Embryonic facial prominence (tissue), 1 donor: ENCODE measurements at regions not wholly inside any gene's neighbourhood (a gene's known extent, or its start where the extent isn't known, plus 50 kb on each side); places are given as distances from the start of the nearest gene placed in this dataset.

Source experiments
- DNase-seq: peaks from one replicate; pipeline ENCODE4 v3.0.0-alpha.2; 2016; ENCODE audit errors: extremely low spot score

DNA sequence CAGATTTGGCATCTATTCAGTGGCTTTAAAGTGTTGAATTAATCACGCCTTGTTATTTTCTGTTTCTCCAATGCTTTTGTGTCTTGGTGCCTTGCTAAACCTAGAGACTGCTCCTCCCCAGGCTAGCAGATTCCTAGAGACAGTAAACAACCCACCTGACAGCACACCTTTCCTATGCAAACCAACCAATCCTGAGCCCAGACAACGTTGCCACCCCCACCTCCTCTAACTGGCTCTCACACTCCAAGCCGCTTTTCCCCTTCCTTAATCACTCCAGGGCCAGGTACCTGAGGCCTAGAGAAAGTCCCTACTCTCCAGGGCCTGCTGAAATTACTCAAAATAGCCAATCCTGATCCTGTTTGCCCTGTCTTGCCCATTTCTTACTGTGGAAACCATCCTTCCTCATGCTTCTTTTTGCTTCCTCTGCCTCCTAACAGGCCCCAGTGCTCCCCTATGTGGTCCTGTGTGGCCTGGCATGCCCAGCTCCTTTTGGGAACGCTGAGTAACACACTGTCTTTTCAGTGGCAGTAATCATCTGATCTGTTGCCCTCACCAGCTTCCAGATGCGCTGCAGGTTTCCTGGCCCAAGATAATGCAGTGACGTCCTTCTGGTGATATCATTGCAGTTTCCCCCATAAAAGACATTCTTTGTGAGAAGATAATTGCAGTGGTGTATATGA is 53.4 kb downstream of the GAS1 start:
- no peak for DNase-seq

DNA sequence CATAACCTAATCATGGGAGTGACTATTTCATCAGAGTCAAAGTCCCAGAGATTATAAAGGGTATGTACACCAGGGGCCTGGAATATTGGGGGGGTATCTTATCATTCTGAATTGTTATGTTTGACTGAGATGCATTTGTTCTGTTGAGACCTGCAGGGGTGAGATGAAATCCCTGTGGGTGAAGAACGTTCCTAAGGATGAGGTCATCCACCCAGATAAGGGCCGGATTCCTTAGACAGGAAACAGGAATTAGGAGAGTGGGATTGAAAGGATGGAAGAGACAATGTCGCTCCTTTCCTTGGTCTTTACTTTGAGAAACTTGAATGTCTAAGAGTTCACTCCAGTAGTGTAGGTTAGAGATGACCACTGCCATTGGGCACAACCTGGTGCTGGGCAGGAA is 54.7 kb downstream of the GAS1 start:
- no peak for DNase-seq

DNA sequence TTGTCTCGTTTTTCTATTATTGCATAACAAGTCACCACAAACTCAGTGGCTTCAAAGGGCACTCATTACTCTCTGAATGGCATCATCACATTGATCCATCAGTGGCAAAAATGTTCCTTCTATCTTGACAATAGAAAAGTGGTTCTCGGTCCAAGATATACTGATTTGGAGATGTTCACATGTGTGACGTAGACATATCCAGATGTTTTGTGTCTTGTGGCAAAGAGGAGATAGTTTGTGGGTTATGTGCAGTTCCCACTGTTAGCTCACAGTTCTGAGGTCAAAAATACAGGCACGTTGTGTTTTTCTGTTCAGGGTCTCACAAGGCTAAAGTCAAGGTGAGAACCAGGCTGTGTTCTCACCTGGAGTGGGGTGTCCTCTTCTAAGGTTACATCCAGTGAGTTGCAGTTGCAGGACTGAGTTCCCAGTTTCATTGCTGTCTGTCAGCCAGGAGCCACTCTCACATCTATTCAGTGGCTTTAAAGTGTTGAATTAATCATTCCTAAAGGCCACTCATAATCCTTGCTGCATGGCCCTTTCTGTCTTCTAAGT is 55.3 kb downstream of the GAS1 start:
- no peak for DNase-seq

DNA sequence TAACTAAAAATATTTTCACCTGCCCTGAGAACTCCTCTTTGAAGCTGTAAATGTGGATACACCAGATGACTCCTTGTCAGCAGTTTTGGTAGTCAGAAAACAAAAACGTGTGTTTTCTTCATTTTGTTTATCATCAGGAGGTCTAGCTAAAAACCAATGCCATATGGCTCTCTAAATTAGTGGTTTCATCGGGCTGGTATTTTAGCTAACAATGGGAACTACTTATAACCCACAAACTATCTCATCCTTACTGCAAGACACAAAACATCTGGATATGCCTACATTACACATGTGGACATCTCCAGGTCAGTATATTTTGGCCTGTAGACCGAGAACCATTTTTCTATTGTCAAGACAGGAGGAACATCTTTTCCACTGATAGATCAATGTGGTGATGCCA is 56.2 kb downstream of the GAS1 start:
- DNase-seq, result no peak

- DNase-seq, result no peak
Measured at GRCh38 chr9:86885232-86885631, 62.1 kb downstream of the GAS1 start.

- no peak for DNase-seq
Measured at GRCh38 chr9:86876621-86877196, 70.6 kb downstream of the GAS1 start.

- DNase-seq, result no peak
Measured at GRCh38 chr9:86868616-86869015, 78.7 kb downstream of the GAS1 start.

DNA sequence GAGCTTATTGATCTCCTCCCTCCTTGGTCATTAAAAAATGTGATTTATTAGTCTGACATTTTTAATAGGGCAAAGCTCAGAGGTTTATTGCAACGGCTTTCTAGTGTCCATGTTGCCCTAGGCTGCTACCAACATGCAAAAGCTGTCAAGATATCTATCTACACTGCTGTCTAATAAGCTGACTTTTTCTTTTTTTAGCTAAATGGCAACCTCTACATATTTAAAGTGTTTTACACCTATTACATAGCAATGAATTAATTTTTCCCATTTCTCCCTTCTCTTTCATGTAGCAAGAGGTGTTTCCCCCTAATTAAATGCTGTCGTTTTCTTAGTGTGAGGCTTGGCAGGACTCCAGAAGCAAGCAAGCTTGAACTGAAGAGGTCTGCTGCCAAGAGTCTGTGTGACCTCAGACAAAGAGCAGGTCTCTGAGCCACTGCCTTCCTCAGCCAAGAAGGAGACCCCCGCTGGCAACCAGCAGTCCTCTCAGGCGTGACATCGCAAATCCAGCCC is 79.4 kb downstream of the GAS1 start:
- DNase-seq, result no peak

DNA sequence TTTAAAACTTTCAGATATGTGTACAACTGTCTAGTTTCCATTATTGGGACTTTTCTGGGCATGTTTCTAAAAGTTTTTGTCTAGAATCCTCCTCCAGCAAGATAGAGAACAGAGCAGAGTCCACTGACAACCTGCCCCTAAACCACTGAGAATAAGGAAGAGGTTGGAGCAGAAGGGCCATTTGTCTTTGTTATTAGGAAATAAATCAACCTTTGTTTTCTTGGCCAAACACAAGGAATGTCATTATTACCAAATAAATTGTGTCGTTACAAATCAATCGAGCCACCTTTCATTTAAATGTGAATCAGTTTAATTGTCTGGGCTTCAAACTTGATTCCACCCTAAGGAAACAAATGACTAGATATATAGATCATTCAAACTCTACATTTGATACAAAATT is 81.4 kb downstream of the GAS1 start:
- no peak for DNase-seq

DNA sequence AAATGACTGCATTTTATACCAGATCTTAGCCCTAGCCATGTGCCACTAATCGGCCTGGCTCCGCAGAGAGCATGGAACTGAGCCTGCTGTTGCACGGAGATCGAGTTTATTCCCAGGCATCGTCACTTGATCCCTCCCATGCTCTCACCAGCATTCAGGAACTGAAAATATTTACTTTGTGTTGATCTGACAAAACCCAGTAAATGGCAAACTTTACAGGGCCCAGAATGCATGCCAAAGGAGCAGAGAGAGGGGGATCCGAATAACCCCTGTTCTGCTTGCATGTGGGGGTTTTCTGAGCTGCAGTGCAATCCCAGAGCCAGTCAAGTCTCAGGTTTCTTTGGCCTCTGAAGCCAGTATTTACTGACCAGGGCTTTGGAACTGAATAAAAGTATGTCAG is 87.3 kb downstream of the GAS1 start:
- no peak for DNase-seq

DNA sequence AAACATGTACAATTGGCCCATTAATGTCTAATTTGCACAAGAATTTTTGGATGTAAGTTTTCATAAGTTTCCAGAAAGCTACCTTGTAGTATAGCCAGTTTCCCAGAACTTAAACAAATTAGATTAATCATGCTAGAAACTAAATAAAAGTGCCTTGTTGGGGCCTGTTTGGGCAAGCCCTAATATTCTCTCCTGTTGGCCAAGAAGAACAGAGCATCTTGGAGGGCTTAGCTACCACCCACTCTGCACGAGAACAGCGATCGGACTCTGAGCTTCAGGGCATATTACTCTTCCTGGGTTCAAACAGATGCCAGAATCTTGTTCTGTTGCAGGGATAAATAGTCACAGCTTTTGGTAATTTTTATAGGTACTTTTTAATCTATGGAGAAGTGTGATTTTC is 88.2 kb downstream of the GAS1 start:
- no peak for DNase-seq

GRCh38 chr9:86858009-86858408 is 89.3 kb downstream of the GAS1 start:
- DNase-seq, result no peak

GRCh38 chr9:86856259-86856658 is 91.0 kb downstream of the GAS1 start:
- DNase-seq, result no peak

GRCh38 chr9:86854898-86855523 is 92.3 kb downstream of the GAS1 start:
- DNase-seq, result peak; percentile 86

DNA sequence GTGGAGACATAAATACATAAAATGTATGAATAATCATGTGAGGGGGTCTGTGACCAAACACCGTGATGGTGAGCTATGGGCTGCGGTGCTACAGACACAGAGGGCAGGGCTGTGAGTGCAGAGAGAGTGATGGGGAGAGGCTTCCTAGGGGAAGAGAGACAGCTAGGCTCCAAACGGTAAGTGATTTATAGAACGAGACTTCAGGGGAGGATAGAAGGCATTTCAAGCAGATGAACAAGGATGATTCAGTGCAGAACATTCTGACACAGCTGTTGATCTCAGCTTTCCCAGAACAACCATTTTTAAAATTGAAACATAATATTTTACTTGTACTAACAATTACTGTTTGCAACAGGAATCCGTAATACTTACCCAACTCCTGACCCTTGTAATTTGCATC is 100.7 kb downstream of the GAS1 start:
- DNase-seq, result no peak

GRCh38 chr9:86843206-86843605 is 104.1 kb downstream of the GAS1 start:
- DNase-seq, result no peak

DNA sequence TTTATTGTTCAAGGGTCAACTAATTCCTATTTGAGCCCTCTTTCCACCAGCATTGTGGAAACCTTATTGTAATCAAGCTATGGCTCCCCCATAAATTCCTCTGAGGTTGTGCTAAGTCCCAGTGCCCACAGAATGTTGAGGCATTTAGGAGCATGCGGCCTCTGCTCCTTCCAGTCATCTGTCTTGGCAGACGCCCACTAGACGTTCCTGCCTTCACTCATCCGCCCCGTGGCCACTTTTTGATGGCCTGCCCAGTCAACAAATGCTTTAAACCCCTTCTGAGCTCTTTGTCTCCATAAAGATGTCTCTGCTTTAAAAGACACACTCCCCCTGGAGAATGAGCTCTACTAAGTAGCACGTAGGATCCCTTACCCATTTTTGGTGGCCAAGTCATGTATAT is 104.7 kb downstream of the GAS1 start:
- DNase-seq, result no peak

DNA sequence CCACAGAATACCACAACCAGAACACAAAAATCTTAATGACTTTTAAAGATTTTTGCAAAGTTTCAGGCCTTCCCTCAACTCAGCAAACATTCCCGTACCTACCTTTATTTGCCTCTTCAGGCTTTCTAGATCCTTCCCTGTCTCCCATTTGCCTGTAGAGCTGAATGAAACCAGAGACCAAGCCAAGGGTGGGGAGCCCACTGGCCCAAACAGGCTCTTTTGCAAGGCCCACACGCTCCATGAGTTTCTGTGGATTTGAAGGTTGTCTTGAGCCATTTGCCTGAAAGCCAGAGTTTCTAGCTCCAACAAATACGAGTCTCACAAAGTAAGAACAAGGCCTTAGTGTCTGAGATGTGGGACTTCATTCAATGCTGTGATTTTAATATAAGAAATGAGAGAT is 107.8 kb downstream of the GAS1 start:
- no peak for DNase-seq

DNA sequence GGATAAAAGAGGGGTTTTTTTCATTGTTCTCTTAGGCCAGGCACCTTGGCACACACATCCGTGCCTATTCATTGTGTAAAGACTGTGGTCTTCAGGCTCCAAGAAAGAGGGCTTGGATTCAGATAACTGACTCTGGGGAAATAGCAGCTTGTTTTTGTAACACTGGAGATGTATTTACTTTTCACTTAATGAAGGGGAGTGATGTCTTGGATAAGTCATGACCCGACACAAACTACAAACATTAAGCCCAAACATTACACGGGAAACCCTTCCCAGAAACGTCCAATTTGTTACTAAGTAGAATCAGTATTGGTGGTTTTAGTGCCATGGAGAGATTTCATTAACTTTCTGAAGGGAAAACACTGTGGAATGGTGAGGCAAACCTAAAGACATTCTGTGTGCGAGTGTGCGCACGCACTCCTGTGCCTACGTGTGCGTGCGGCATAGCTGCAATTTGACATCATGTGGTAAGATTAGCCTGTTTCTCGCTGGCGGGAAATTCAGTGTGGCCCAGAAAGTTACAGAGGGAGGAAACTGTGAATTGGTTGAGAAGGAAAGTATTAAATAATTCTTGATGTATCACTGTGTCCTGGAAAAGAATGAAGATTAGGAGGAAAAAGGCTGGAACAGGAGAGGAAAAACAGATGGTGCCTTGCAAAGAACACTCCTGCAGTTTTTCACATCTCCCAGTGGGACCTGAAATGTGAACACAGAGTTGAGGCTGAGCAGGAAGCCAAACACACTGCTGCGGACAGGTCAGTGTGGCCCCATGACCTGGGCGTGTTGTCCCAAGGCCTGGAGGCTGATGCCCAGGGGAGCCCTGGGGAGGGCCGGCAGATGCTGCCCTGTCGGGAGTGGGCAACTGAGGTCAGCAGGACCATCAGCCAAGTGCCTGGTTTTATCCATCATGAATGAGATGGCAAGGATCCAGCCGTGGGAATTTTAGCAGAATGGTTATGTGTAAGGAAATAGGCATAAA is 108.5 kb downstream of the GAS1 start:
- no peak for DNase-seq

- no peak for DNase-seq
Measured at GRCh38 chr9:86837345-86837744, 110.0 kb downstream of the GAS1 start.

GRCh38 chr9:86836797-86837196 is 110.5 kb downstream of the GAS1 start:
- no peak for DNase-seq

GRCh38 chr9:86836266-86836665 is 111.0 kb downstream of the GAS1 start:
- DNase-seq, result no peak
